ENCODE measurements at regions not wholly inside any gene's neighbourhood (a gene's known extent, or its start where the extent isn't known, plus 50 kb on each side); places are given as distances from the start of the nearest gene placed in this dataset.

- DNase-seq (ENCODE audit: low read depth), result no peak
Observed at GRCh38 chr6:8213995-8214394, 111.6 kb upstream of the EEF1E1 start.

- no peak for DNase-seq (ENCODE audit: low read depth)
Observed at GRCh38 chr6:8212720-8213434, 110.5 kb upstream of the EEF1E1 start.

GRCh38 chr6:8207869-8208191, 105.5 kb upstream of the EEF1E1 start:
- no peak for DNase-seq (ENCODE audit: low read depth)

GRCh38 chr6:8207191-8207868, 105.0 kb upstream of the EEF1E1 start:
- no peak for DNase-seq (ENCODE audit: low read depth)

- DNase-seq (ENCODE audit: low read depth), result no peak
Observed at GRCh38 chr6:8203337-8203736, 101.0 kb upstream of the EEF1E1 start.

- no peak for DNase-seq (ENCODE audit: low read depth)
Observed at GRCh38 chr6:8201679-8202078, 99.3 kb upstream of the EEF1E1 start.

GRCh38 chr6:8200255-8200654, 97.9 kb upstream of the EEF1E1 start:
- DNase-seq (ENCODE audit: low read depth), result no peak

GRCh38 chr6:8195714-8196102, 93.4 kb upstream of the EEF1E1 start:
- DNase-seq (ENCODE audit: low read depth), result no peak

GRCh38 chr6:8195040-8195713, 92.8 kb upstream of the EEF1E1 start:
- DNase-seq (ENCODE audit: low read depth), result peak; percentile 20

- DNase-seq (ENCODE audit: low read depth), result no peak
Observed at GRCh38 chr6:8194490-8194889, 92.1 kb upstream of the EEF1E1 start.

- peak; percentile 58 for DNase-seq (ENCODE audit: low read depth)
Observed at GRCh38 chr6:8193541-8193940, 91.2 kb upstream of the EEF1E1 start.

- no peak for DNase-seq (ENCODE audit: low read depth)
Observed at GRCh38 chr6:8192597-8192996, 90.2 kb upstream of the EEF1E1 start.

- no peak for DNase-seq (ENCODE audit: low read depth)
Observed at GRCh38 chr6:8192067-8192466, 89.7 kb upstream of the EEF1E1 start.

GRCh38 chr6:8191629-8192028, 89.3 kb upstream of the EEF1E1 start:
- DNase-seq (ENCODE audit: low read depth), result no peak

- no peak for DNase-seq (ENCODE audit: low read depth)
Observed at GRCh38 chr6:8187209-8187608, 84.9 kb upstream of the EEF1E1 start.

- no peak for DNase-seq (ENCODE audit: low read depth)
Observed at GRCh38 chr6:8182902-8183665, 80.7 kb upstream of the EEF1E1 start.

GRCh38 chr6:8181951-8182845, 79.8 kb upstream of the EEF1E1 start:
- DNase-seq (ENCODE audit: low read depth), result peak; percentile 28

GRCh38 chr6:8181160-8181881, 79.0 kb upstream of the EEF1E1 start:
- DNase-seq (ENCODE audit: low read depth), result no peak

- DNase-seq (ENCODE audit: low read depth), result peak; percentile 77
Observed at GRCh38 chr6:8180327-8181159, 78.2 kb upstream of the EEF1E1 start.

GRCh38 chr6:8177721-8178120, 75.4 kb upstream of the EEF1E1 start:
- DNase-seq (ENCODE audit: low read depth), result peak; percentile 31

All from ELR (cell line).